ENCODE measurements at regions not wholly inside any gene's neighbourhood (a gene's known extent, or its start where the extent isn't known, plus 50 kb on each side); places are given as distances from the start of the nearest gene placed in this dataset.

DNA sequence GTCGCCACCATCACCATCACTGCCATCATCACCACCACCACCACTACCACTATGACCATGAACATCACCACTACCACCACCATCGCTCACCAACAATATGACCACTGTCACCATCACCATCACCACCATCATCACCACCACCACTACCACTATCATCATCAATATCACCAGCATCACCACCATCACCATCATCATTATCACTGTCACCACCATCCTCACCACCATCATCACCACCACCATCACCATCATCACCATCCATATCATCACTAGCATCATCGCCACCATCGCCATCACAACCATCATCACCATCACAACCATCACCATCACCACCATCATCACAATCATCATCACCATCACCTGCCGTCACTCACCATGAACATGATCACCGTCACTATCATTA lies 184.6 kb downstream of the SHANK2 start:
- H3K36me3 ChIP-seq (ENCODE audit: insufficient read depth, low read length) = no peaks in the 10 kb centered on the region
- no peaks in the 10 kb centered on the region for H3K79me2 ChIP-seq (ENCODE audit: insufficient read depth, low read length)
- DNase-seq = no peak
- TF ChIP-seq EZH2 (IDR thresholded peaks at IDR 0.05; ENCODE audit: borderline replicate concordance, low read depth, low read length, severe bottlenecking) = no peak
- TF ChIP-seq CTCF (IDR thresholded peaks at IDR 0.05; ENCODE audit: borderline replicate concordance, extremely low read depth, low read length, poor library complexity, severe bottlenecking) = no peak
- H3K27me3 ChIP-seq (ENCODE audit: insufficient read depth, low read length, poor library complexity) = no peaks in the 10 kb centered on the region
- no peaks in the 10 kb centered on the region for H3K9me3 ChIP-seq (ENCODE audit: insufficient read depth, low read length, severe bottlenecking)
- H4K20me1 ChIP-seq (ENCODE audit: insufficient read depth, low read length) = 0 out of 2 replicates have a peak, but pooled peaks cover 3% of the 10 kb centered on the region
- H3K9ac ChIP-seq (ENCODE audit: low read depth, low read length) = no peak overlapping the region
- no peak overlapping the region for H3K27ac ChIP-seq (ENCODE audit: low read length)
- ATAC-seq (ENCODE audit: insufficient read depth, low read depth) = no peak
- no peaks in the 10 kb centered on the region for H3K4me1 ChIP-seq (ENCODE audit: insufficient read depth, low read length)
- no peak overlapping the region for H2AFZ ChIP-seq (ENCODE audit: low read depth, low read length)
- H3K4me2 ChIP-seq (ENCODE audit: insufficient read depth, low read length) = no peak overlapping the region
- H3K4me3 ChIP-seq (ENCODE audit: low read depth in 1 of 2, low read length in 2 of 2) = no peak overlapping the region

DNA sequence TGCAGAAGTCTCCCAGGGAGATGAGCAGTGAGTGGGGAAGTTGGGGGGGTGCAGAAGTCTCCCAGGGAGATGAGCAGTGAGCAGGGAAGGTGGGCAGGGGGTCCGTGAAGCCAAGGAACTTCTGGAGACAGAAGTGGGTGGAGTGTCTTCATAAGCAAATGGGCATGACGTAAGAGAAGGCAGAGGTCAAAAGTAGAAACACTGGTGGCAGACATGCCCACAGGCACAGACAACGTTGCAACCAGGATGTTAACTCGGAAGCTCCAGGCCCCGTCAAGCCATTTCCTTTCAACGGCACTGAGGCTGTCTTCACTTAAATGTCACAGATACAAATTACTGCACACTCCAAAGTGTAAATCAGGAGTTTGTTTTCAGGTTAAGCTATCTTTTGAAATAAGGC lies 186.1 kb downstream of the SHANK2 start:
- Histone ChIP-seq H3K9ac (ENCODE audit: low read depth, low read length) (no peak overlapping the region), H3K27ac (ENCODE audit: low read length) (no peak overlapping the region), H3K27me3 (ENCODE audit: insufficient read depth, low read length, poor library complexity) (no peaks in the 10 kb centered on the region), H3K4me2 (ENCODE audit: insufficient read depth, low read length) (no peak overlapping the region), H3K9me3 (ENCODE audit: insufficient read depth, low read length, severe bottlenecking) (no peaks in the 10 kb centered on the region), H2AFZ (ENCODE audit: low read depth, low read length) (no peak overlapping the region), H3K4me3 (ENCODE audit: low read depth in 1 of 2, low read length in 2 of 2) (no peak overlapping the region), H3K36me3 (ENCODE audit: insufficient read depth, low read length) (no peaks in the 10 kb centered on the region), H3K79me2 (ENCODE audit: insufficient read depth, low read length) (no peaks in the 10 kb centered on the region), H3K4me1 (ENCODE audit: insufficient read depth, low read length) (no peaks in the 10 kb centered on the region), H4K20me1 (ENCODE audit: insufficient read depth, low read length) (0 out of 2 replicates have a peak, but pooled peaks cover 3% of the 10 kb centered on the region)
- DNase-seq (no peak), ATAC-seq (ENCODE audit: insufficient read depth, low read depth) (no peak)
- TF ChIP-seq CTCF (IDR thresholded peaks at IDR 0.05; ENCODE audit: borderline replicate concordance, extremely low read depth, low read length, poor library complexity, severe bottlenecking) (no peak), EZH2 (IDR thresholded peaks at IDR 0.05; ENCODE audit: borderline replicate concordance, low read depth, low read length, severe bottlenecking) (no peak)

GRCh38 chr11:71065841-71066240 lies 186.5 kb downstream of the SHANK2 start:
- ATAC-seq (ENCODE audit: insufficient read depth, low read depth) (no peak), DNase-seq (no peak)
- Histone ChIP-seq H3K79me2 (ENCODE audit: insufficient read depth, low read length) (no peaks in the 10 kb centered on the region), H3K27ac (ENCODE audit: low read length) (no peak overlapping the region), H3K4me2 (ENCODE audit: insufficient read depth, low read length) (no peak overlapping the region), H3K9me3 (ENCODE audit: insufficient read depth, low read length, severe bottlenecking) (no peaks in the 10 kb centered on the region), H3K9ac (ENCODE audit: low read depth, low read length) (no peak overlapping the region), H3K27me3 (ENCODE audit: insufficient read depth, low read length, poor library complexity) (no peaks in the 10 kb centered on the region), H4K20me1 (ENCODE audit: insufficient read depth, low read length) (0 out of 2 replicates have a peak, but pooled peaks cover 3% of the 10 kb centered on the region), H3K4me3 (ENCODE audit: low read depth in 1 of 2, low read length in 2 of 2) (no peak overlapping the region), H2AFZ (ENCODE audit: low read depth, low read length) (no peak overlapping the region), H3K4me1 (ENCODE audit: insufficient read depth, low read length) (no peaks in the 10 kb centered on the region), H3K36me3 (ENCODE audit: insufficient read depth, low read length) (no peaks in the 10 kb centered on the region)
- no peak for TF ChIP-seq EZH2 (IDR thresholded peaks at IDR 0.05; ENCODE audit: borderline replicate concordance, low read depth, low read length, severe bottlenecking)
- TF ChIP-seq CTCF (IDR thresholded peaks at IDR 0.05; ENCODE audit: borderline replicate concordance, extremely low read depth, low read length, poor library complexity, severe bottlenecking) = no peak

Measured in DND-41 (cell line).